GM23338 (cell line): ENCODE measurements at regions not wholly inside any gene's neighbourhood (a gene's known extent, or its start where the extent isn't known, plus 50 kb on each side); places are given as distances from the start of the nearest gene placed in this dataset.

Experiments
- ATAC-seq: fragments of 200-7000 bp; cut with Tn5 transposase; 3 replicates; pipeline ENCODE4 v1.9.1; 2020
- DNase-seq: peaks from one replicate; pipeline ENCODE4 v3.0.0-alpha.2; 2015; ENCODE audit warnings: low spot score
- H2AFZ ChIP-seq: fragments of 200-600 bp; sonication (generic); 2 replicates; pipeline ENCODE4 v1.8.0; 2016; ENCODE audit warnings: antibody characterized with exemption, mild to moderate bottlenecking, moderate library complexity
- H3F3A ChIP-seq: fragments of 200-600 bp; sonication (generic); replicated peaks from 2 replicates; pipeline ENCODE4 v1.8.0; 2017; ENCODE audit warnings: antibody characterized with exemption, mixed run types, low read depth
- H3K27ac ChIP-seq: fragments of 200-600 bp; sonication (generic); 2 replicates; pipeline ENCODE4 v1.6.1; 2016; ENCODE audit warnings: low read depth
- H3K27me3 ChIP-seq: fragments of 200-600 bp; sonication (generic); 2 replicates; pipeline ENCODE4 v1.8.0; 2016; ENCODE audit warnings: mild to moderate bottlenecking, mixed run types, moderate library complexity; ENCODE audit not compliant: insufficient read depth
- H3K36me3 ChIP-seq: fragments of 200-600 bp; sonication (generic); 2 replicates; pipeline ENCODE4 v1.8.0; 2016; ENCODE audit warnings: mild to moderate bottlenecking; ENCODE audit not compliant: insufficient read depth
- H3K4me1 ChIP-seq: fragments of 200-600 bp; sonication (generic); 2 replicates; pipeline ENCODE4 v1.8.0; 2016; ENCODE audit warnings: mild to moderate bottlenecking, moderate library complexity; ENCODE audit not compliant: insufficient read depth
- H3K4me2 ChIP-seq: fragments of 200-600 bp; sonication (generic); 2 replicates; pipeline ENCODE4 v1.7.1; 2017; ENCODE audit warnings: mixed run types
- H3K4me3 ChIP-seq: fragments of 200-600 bp; sonication (generic); 2 replicates; pipeline ENCODE4 v1.6.1; 2016; ENCODE audit warnings: mixed run types
- H3K79me2 ChIP-seq: fragments of 200-600 bp; sonication (generic); replicated peaks from 2 replicates; pipeline ENCODE4 v1.8.0; 2017; ENCODE audit warnings: mild to moderate bottlenecking; ENCODE audit not compliant: insufficient read depth
- H3K9me2 ChIP-seq: fragments of 200-600 bp; sonication (generic); 2 replicates; pipeline ENCODE4 v1.8.0; 2017; ENCODE audit not compliant: insufficient read depth
- H4K20me1 ChIP-seq: fragments of 200-600 bp; sonication (generic); replicated peaks from 2 replicates; pipeline ENCODE4 v1.8.0; 2017; ENCODE audit warnings: mild to moderate bottlenecking; ENCODE audit not compliant: insufficient read depth
- H3K27ac Mint-ChIP-seq: 2 replicates; pipeline ENCODE4 v1.8.0; 2020; ENCODE audit warnings: inconsistent platforms, mild to moderate bottlenecking, moderate library complexity, mixed read lengths
- H3K27me3 Mint-ChIP-seq: 3 replicates; pipeline ENCODE4 v1.8.0; 2022; ENCODE audit warnings: low read depth, mild to moderate bottlenecking, moderate library complexity, mixed read lengths, inconsistent platforms; ENCODE audit not compliant: insufficient read depth, poor library complexity
- H3K36me3 Mint-ChIP-seq: 3 replicates; pipeline ENCODE4 v1.8.0; 2021; ENCODE audit warnings: low read depth, mild to moderate bottlenecking, inconsistent platforms, moderate library complexity, mixed read lengths
- H3K4me1 Mint-ChIP-seq: 3 replicates; pipeline ENCODE4 v1.8.0; 2020; ENCODE audit warnings: mild to moderate bottlenecking, inconsistent platforms, mixed read lengths
- H3K4me3 Mint-ChIP-seq: 3 replicates; pipeline ENCODE4 v1.8.0; 2021; ENCODE audit warnings: moderate library complexity, mild to moderate bottlenecking, inconsistent platforms, mixed read lengths
- H3K9me3 Mint-ChIP-seq: 3 replicates; pipeline ENCODE4 v1.8.0; 2020; ENCODE audit warnings: moderate library complexity, mild to moderate bottlenecking, inconsistent platforms, mixed read lengths
- CREB1 ChIP-seq: fragments of 250-450 bp; sonication (Bioruptor Pico); IDR thresholded peaks from 2 replicates; pipeline ENCODE4 v1.5.0; 2020; ENCODE audit warnings: low read depth, mild to moderate bottlenecking, moderate library complexity
- EZH2 ChIP-seq: fragments of 200-600 bp; sonication (generic); IDR thresholded peaks from one replicate; pipeline ENCODE4 v1.8.0; 2017; ENCODE audit warnings: antibody characterized with exemption, mild to moderate bottlenecking, low read depth; ENCODE audit not compliant: unreplicated experiment
- EZH2phosphoT487 ChIP-seq: fragments of 200-600 bp; sonication (generic); IDR thresholded peaks from one replicate; pipeline ENCODE4 v1.8.1; 2018; ENCODE audit warnings: antibody characterized with exemption; ENCODE audit not compliant: unreplicated experiment
- JUNB ChIP-seq: IDR thresholded peaks from one replicate; pipeline ENCODE4 v1.6.1; 2016; ENCODE audit warnings: antibody characterized with exemption; ENCODE audit not compliant: unreplicated experiment
- NANOG ChIP-seq: IDR thresholded peaks from 2 replicates; pipeline ENCODE4 v1.6.1; 2016; ENCODE audit warnings: antibody characterized with exemption, borderline replicate concordance
- POLR2AphosphoS5 ChIP-seq: IDR thresholded peaks from 2 replicates; pipeline ENCODE4 v1.6.1; 2016; ENCODE audit warnings: antibody characterized with exemption, low read depth
- STAT1 ChIP-seq: IDR thresholded peaks from one replicate; pipeline ENCODE4 v1.6.1; 2016; ENCODE audit warnings: antibody characterized with exemption; ENCODE audit not compliant: unreplicated experiment
- ZNF114 ChIP-seq: fragments of 250-450 bp; sonication (Bioruptor Pico); IDR thresholded peaks from 2 replicates; pipeline ENCODE4 v1.5.0; 2020; ENCODE audit warnings: mild to moderate bottlenecking, moderate library complexity
- ZNF331 ChIP-seq: fragments of 250-450 bp; sonication (Bioruptor Pico); IDR thresholded peaks from 2 replicates; pipeline ENCODE4 v1.5.0; 2020; ENCODE audit warnings: low read depth, mild to moderate bottlenecking, moderate library complexity
- TF ChIP-seq, protein P1 (sequence below), 2 experiments: fragments of 200-600 bp in 1 of 2; sonication (generic) in 1 of 2; conservative IDR thresholded peaks; 2 replicates each; pipeline versions ENCODE4 v1.5.1 to v1.6.1; 2016 to 2017; ENCODE audit warnings: antibody characterized with exemption in 2 of 2, low read depth in 2 of 2, mild to moderate bottlenecking in 2 of 2, moderate library complexity in 1 of 2
- TF ChIP-seq, protein P2 (sequence below): IDR thresholded peaks from 2 replicates; pipeline ENCODE4 v1.6.1; 2016; ENCODE audit warnings: antibody characterized with exemption
- TF ChIP-seq, protein P3 (sequence below): fragments of 250-450 bp; sonication (Bioruptor Pico); IDR thresholded peaks from 2 replicates; pipeline ENCODE4 v1.5.0; 2020; ENCODE audit warnings: mild to moderate bottlenecking, moderate library complexity
- TF ChIP-seq, protein P4 (sequence below): IDR thresholded peaks from one replicate; pipeline ENCODE4 v1.6.1; 2018; ENCODE audit warnings: antibody characterized with exemption; ENCODE audit not compliant: unreplicated experiment

DNA sequence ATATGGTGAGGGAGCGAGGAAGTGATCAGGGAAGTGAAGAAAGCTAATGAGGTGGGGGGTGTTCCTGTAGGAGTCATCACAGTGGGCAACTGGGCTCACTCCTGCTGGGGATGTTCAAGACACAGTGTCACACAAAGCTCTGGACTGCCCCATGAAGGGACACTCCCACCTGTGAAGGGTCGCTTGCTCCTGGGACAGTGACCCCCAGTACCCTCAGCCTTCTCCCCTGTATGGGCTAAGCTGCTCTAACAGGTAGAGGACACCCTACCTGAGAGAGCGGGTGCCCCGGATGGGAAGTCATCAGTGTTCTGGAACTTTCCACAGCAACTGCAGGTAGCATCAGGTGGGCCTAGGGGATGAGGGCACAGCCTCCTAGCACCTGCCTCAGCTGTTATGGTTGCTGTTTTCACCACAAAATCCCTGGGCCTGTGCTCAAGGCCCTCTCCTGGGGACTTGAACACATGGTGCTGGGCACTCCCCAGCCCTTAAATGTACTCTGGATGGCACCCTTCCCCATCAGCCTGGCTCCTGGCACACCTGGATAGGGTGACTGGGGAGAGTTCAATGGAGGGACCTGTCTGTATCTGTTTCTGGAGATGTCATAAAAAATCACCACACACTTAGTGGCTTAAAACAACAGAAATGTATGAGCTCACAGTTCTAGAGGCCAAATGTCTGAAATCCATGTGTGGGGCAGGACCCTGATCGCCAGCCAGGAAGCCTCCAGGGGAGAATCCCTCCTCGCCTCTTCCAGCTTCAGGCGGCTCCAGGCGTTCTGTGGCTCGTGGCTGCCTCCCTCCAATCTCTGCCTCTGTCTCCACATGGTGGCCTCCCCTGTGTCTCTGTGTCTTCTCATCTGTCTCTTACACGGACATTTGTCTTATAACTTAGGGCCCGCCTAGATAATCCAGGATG is 104.0 kb upstream of the CDH5 start:
- TF ChIP-seq STAT1, result no peak
- TF ChIP-seq, protein P1, sequence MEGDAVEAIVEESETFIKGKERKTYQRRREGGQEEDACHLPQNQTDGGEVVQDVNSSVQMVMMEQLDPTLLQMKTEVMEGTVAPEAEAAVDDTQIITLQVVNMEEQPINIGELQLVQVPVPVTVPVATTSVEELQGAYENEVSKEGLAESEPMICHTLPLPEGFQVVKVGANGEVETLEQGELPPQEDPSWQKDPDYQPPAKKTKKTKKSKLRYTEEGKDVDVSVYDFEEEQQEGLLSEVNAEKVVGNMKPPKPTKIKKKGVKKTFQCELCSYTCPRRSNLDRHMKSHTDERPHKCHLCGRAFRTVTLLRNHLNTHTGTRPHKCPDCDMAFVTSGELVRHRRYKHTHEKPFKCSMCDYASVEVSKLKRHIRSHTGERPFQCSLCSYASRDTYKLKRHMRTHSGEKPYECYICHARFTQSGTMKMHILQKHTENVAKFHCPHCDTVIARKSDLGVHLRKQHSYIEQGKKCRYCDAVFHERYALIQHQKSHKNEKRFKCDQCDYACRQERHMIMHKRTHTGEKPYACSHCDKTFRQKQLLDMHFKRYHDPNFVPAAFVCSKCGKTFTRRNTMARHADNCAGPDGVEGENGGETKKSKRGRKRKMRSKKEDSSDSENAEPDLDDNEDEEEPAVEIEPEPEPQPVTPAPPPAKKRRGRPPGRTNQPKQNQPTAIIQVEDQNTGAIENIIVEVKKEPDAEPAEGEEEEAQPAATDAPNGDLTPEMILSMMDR (conservative IDR thresholded peaks at IDR 0.05; ENCODE audit: low read depth in 2 of 2), result no peak
- TF ChIP-seq JUNB, result no peak
- no peak for TF ChIP-seq NANOG
- TF ChIP-seq, protein P2, sequence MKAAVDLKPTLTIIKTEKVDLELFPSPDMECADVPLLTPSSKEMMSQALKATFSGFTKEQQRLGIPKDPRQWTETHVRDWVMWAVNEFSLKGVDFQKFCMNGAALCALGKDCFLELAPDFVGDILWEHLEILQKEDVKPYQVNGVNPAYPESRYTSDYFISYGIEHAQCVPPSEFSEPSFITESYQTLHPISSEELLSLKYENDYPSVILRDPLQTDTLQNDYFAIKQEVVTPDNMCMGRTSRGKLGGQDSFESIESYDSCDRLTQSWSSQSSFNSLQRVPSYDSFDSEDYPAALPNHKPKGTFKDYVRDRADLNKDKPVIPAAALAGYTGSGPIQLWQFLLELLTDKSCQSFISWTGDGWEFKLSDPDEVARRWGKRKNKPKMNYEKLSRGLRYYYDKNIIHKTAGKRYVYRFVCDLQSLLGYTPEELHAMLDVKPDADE, result no peak
- TF ChIP-seq, protein P3, sequence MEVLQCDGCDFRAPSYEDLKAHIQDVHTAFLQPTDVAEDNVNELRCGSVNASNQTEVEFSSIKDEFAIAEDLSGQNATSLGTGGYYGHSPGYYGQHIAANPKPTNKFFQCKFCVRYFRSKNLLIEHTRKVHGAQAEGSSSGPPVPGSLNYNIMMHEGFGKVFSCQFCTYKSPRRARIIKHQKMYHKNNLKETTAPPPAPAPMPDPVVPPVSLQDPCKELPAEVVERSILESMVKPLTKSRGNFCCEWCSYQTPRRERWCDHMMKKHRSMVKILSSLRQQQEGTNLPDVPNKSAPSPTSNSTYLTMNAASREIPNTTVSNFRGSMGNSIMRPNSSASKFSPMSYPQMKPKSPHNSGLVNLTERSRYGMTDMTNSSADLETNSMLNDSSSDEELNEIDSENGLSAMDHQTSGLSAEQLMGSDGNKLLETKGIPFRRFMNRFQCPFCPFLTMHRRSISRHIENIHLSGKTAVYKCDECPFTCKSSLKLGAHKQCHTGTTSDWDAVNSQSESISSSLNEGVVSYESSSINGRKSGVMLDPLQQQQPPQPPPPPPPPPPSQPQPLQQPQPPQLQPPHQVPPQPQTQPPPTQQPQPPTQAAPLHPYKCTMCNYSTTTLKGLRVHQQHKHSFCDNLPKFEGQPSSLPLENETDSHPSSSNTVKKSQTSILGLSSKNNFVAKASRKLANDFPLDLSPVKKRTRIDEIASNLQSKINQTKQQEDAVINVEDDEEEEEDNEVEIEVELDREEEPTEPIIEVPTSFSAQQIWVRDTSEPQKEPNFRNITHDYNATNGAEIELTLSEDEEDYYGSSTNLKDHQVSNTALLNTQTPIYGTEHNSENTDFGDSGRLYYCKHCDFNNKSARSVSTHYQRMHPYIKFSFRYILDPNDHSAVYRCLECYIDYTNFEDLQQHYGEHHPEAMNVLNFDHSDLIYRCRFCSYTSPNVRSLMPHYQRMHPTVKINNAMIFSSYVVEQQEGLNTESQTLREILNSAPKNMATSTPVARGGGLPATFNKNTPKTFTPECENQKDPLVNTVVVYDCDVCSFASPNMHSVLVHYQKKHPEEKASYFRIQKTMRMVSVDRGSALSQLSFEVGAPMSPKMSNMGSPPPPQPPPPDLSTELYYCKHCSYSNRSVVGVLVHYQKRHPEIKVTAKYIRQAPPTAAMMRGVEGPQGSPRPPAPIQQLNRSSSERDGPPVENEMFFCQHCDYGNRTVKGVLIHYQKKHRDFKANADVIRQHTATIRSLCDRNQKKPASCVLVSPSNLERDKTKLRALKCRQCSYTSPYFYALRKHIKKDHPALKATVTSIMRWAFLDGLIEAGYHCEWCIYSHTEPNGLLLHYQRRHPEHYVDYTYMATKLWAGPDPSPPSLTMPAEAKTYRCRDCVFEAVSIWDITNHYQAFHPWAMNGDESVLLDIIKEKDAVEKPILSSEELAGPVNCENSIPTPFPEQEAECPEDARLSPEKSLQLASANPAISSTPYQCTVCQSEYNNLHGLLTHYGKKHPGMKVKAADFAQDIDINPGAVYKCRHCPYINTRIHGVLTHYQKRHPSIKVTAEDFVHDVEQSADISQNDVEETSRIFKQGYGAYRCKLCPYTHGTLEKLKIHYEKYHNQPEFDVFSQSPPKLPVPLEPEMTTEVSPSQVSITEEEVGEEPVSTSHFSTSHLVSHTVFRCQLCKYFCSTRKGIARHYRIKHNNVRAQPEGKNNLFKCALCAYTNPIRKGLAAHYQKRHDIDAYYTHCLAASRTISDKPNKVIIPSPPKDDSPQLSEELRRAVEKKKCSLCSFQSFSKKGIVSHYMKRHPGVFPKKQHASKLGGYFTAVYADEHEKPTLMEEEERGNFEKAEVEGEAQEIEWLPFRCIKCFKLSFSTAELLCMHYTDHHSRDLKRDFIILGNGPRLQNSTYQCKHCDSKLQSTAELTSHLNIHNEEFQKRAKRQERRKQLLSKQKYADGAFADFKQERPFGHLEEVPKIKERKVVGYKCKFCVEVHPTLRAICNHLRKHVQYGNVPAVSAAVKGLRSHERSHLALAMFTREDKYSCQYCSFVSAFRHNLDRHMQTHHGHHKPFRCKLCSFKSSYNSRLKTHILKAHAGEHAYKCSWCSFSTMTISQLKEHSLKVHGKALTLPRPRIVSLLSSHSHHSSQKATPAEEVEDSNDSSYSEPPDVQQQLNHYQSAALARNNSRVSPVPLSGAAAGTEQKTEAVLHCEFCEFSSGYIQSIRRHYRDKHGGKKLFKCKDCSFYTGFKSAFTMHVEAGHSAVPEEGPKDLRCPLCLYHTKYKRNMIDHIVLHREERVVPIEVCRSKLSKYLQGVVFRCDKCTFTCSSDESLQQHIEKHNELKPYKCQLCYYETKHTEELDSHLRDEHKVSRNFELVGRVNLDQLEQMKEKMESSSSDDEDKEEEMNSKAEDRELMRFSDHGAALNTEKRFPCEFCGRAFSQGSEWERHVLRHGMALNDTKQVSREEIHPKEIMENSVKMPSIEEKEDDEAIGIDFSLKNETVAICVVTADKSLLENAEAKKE (CRISPR knock-in tag), result no peak
- no peak for TF ChIP-seq EZH2
- TF ChIP-seq ZNF114 (CRISPR knock-in tag), result no peak
- TF ChIP-seq CREB1 (CRISPR knock-in tag), result no peak
- no peak for TF ChIP-seq ZNF331
- TF ChIP-seq, protein P4, sequence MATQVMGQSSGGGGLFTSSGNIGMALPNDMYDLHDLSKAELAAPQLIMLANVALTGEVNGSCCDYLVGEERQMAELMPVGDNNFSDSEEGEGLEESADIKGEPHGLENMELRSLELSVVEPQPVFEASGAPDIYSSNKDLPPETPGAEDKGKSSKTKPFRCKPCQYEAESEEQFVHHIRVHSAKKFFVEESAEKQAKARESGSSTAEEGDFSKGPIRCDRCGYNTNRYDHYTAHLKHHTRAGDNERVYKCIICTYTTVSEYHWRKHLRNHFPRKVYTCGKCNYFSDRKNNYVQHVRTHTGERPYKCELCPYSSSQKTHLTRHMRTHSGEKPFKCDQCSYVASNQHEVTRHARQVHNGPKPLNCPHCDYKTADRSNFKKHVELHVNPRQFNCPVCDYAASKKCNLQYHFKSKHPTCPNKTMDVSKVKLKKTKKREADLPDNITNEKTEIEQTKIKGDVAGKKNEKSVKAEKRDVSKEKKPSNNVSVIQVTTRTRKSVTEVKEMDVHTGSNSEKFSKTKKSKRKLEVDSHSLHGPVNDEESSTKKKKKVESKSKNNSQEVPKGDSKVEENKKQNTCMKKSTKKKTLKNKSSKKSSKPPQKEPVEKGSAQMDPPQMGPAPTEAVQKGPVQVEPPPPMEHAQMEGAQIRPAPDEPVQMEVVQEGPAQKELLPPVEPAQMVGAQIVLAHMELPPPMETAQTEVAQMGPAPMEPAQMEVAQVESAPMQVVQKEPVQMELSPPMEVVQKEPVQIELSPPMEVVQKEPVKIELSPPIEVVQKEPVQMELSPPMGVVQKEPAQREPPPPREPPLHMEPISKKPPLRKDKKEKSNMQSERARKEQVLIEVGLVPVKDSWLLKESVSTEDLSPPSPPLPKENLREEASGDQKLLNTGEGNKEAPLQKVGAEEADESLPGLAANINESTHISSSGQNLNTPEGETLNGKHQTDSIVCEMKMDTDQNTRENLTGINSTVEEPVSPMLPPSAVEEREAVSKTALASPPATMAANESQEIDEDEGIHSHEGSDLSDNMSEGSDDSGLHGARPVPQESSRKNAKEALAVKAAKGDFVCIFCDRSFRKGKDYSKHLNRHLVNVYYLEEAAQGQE, result no peak
- no peak for TF ChIP-seq EZH2phosphoT487
- TF ChIP-seq POLR2AphosphoS5, result no peak
- ATAC-seq (no peak), DNase-seq (no peak)

More for the DNA sequence above, 104.0 kb upstream of the CDH5 start:
- Histone ChIP-seq H3K27me3 (no peaks in the 10 kb centered on the region), H2AFZ (no peak overlapping the region), H3K27ac (no peak overlapping the region), H4K20me1 (no peaks in the 10 kb centered on the region), H3K79me2 (no peaks in the 10 kb centered on the region), H3K9me2 (no peaks in the 10 kb centered on the region), H3K36me3 (no peaks in the 10 kb centered on the region), H3K4me2 (no peak overlapping the region), H3K4me1 (peaks cover 4% of the 10 kb centered on the region; the same call in 1 of the 2 replicates), H3F3A (no peaks in the 10 kb centered on the region), H3K4me3 (no peak overlapping the region)
- peaks cover 2% of the 10 kb centered on the region for H3K27me3 Mint-ChIP-seq
- no peak overlapping the region for H3K4me3 Mint-ChIP-seq
- no peaks in the 10 kb centered on the region for H3K36me3 Mint-ChIP-seq
- H3K27ac Mint-ChIP-seq, result no peak overlapping the region
- H3K4me1 Mint-ChIP-seq, result peaks cover 7% of the 10 kb centered on the region
- no peaks in the 10 kb centered on the region for H3K9me3 Mint-ChIP-seq
